DMS114 treated with DMSO at 0.1 percent for 48 hours (cell line): ENCODE measurements at regions not wholly inside any gene's neighbourhood (a gene's known extent, or its start where the extent isn't known, plus 50 kb on each side); places are given as distances from the start of the nearest gene placed in this dataset.
A peak's percentile ranks its signal among the peaks of the same experiment; 100 is the strongest.
"Not testable (repeated sequence)": the region's sequence is repeated elsewhere in the genome, so short reads cannot be mapped to it uniquely, and the experiment has no call there.

Experiments used
- DNase-seq: peaks from one replicate; lab custom pipeline; 2025; ENCODE audit not compliant: unreplicated experiment; lab: John Stamatoyannopoulos, UW

DNA sequence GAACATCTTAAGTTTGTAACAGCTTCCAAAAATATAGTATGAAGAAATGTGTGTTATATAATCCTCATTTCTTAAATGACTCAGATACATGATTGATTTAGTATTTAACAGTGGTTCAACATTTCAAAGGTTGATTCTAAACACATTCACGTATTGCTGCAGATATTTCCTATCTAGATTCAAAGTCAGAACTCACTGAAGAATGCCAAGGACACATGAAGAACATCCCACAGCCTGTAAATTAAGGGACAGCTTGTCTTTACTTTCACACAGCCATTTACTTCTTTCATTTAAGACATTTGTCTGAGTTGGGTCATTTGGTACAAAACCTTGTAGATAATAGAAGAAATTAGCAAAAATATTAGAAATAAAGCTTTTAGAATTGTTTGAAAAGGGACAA, 66.9 kb upstream of the CPSF6 start:
- no peak for DNase-seq

DNA sequence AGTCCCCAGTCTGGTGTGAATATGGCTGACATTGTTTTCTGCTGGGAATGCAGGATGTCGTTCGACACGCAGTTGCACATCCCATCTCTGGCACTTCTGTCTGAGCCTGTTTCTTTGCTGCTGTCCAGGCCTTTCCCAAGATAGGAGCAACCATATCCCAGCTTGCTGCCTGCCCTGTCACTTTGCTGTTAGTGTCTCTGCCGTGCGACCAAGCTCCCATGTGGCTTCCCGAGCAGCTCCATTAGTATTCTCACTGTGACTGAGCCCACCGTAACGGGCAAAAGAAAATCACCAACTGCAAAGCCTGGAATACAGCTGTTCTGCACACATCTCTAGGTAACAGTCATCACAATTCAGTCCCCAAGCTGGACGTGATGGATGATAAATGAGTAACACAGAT, 66.0 kb upstream of the CPSF6 start:
- DNase-seq = no peak

DNA sequence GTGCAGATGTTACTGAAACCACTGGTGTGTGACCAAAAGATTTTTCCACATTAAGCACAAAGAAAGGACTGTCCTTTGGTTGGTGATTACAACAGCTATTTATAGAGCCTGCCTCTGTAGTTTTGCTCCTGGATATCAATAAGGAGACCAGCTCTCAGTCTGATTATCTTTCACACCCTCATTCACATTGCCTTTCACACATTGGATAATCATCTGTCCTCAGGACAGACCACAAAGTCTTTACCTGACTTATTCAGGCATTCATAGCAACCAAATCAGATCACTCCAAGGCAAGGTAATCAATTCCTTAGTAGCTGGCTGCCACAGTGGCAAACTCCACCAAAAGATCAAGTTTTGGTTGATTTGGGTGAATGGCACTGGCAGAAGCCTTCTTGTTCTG, 59.6 kb upstream of the CPSF6 start:
- no peak for DNase-seq

DNA sequence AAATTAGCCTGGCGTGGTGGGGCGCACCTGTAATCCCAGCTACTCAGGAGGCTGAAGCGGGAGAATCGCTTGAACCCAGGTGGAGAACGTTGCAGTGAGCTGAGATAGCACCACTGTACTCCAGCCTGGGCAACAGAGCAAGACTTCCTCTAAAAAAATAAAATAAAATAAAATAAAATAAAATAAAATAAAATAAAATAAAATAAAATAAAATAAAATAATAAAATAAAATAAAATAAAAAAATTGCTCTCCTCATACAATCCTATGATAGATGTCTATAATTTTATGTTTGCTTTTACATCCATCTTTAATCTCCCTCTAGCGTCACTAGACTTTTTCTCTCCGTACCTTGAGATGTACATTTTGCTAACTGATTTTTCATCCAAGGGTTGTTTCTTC, 51.8 kb upstream of the CPSF6 start:
- DNase-seq = not testable (repeated sequence)

DNA sequence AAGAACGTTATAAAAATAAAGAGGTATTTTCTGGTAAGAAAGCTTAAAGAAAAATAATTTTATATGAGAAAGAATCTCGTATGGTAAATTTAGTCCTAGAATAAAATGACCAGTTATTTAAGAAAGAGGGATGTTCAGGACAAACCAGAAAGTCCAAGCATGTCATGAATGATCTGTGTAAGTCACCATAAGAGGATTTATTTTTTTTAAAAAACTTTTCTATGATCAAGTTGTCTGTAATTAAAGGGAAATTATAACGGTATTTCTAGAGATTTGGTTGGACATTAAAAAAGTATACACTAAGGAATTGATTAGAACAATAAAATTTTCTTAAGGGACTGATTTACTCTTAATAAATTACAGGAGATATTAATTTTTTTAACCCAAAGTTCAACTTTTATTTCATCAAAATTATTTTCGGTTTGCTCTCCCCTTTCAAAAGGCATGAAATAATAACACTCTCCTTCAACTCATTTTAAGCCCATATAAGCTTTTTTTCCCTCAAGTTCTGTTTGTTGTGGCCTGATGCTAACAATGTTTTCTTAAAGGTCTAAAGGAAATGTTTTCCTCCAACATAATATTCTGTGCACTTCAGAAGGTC, 49.9 kb upstream of the CPSF6 start:
- peak; percentile 7 for DNase-seq
